HFFc6 (cell line): ENCODE measurements at regions not wholly inside any gene's neighbourhood (a gene's known extent, or its start where the extent isn't known, plus 50 kb on each side); places are given as distances from the start of the nearest gene placed in this dataset.

Experiments used
- DNase-seq: peaks from one replicate; pipeline ENCODE4 v3.0.0-alpha.2; 2018
- H3K27ac Mint-ChIP-seq: 2 replicates; pipeline ENCODE4 v1.8.0; 2020; ENCODE audit warnings: mild to moderate bottlenecking, mixed read lengths
- H3K27me3 Mint-ChIP-seq: 2 replicates; pipeline ENCODE4 v1.8.0; 2021; ENCODE audit warnings: mild to moderate bottlenecking, moderate library complexity, mixed read lengths; ENCODE audit not compliant: insufficient read depth
- H3K36me3 Mint-ChIP-seq: 2 replicates; pipeline ENCODE4 v1.8.0; 2021; ENCODE audit warnings: low read depth, mixed read lengths
- H3K4me1 Mint-ChIP-seq: 2 replicates; pipeline ENCODE4 v1.8.0; 2020; ENCODE audit warnings: low read depth, mixed read lengths
- H3K4me3 Mint-ChIP-seq: 2 replicates; pipeline ENCODE4 v1.8.0; 2020; ENCODE audit warnings: mild to moderate bottlenecking, moderate library complexity, mixed read lengths
- H3K9me3 Mint-ChIP-seq: 2 replicates; pipeline ENCODE4 v1.8.0; 2020; ENCODE audit warnings: mild to moderate bottlenecking, mixed read lengths
- TF ChIP-seq, protein P1 (sequence below): fragments of 200-600 bp; sonication (generic); IDR thresholded peaks from 2 replicates; pipeline ENCODE4 v1.5.0; 2021; ENCODE audit warnings: antibody characterized with exemption, mild to moderate bottlenecking

GRCh38 chr12:29863665-29864064 is 79.9 kb upstream of the TMTC1 start:
- no peaks in the 10 kb centered on the region; the same call in 1 of the 2 replicates for H3K27me3 Mint-ChIP-seq

GRCh38 chr12:29858270-29858786 is 74.6 kb upstream of the TMTC1 start:
- Mint-ChIP-seq H3K36me3 (no peaks in the 10 kb centered on the region), H3K9me3 (peaks cover 15% of the 10 kb centered on the region), H3K27ac (no peak overlapping the region), H3K4me3 (no peak overlapping the region), H3K4me1 (no peaks in the 10 kb centered on the region), H3K27me3 (no peaks in the 10 kb centered on the region; the same call in 1 of the 2 replicates)
- TF ChIP-seq, protein P1, sequence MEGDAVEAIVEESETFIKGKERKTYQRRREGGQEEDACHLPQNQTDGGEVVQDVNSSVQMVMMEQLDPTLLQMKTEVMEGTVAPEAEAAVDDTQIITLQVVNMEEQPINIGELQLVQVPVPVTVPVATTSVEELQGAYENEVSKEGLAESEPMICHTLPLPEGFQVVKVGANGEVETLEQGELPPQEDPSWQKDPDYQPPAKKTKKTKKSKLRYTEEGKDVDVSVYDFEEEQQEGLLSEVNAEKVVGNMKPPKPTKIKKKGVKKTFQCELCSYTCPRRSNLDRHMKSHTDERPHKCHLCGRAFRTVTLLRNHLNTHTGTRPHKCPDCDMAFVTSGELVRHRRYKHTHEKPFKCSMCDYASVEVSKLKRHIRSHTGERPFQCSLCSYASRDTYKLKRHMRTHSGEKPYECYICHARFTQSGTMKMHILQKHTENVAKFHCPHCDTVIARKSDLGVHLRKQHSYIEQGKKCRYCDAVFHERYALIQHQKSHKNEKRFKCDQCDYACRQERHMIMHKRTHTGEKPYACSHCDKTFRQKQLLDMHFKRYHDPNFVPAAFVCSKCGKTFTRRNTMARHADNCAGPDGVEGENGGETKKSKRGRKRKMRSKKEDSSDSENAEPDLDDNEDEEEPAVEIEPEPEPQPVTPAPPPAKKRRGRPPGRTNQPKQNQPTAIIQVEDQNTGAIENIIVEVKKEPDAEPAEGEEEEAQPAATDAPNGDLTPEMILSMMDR = no peak
- no peak for DNase-seq

More at GRCh38 chr12:29863665-29864064, 79.9 kb upstream of the TMTC1 start:
- Mint-ChIP-seq H3K4me1 (no peaks in the 10 kb centered on the region), H3K4me3 (no peak overlapping the region), H3K27ac (no peak overlapping the region), H3K9me3 (peaks cover 38% of the 10 kb centered on the region), H3K36me3 (no peaks in the 10 kb centered on the region)
- no peak for DNase-seq
- TF ChIP-seq, protein P1 = no peak

DNA sequence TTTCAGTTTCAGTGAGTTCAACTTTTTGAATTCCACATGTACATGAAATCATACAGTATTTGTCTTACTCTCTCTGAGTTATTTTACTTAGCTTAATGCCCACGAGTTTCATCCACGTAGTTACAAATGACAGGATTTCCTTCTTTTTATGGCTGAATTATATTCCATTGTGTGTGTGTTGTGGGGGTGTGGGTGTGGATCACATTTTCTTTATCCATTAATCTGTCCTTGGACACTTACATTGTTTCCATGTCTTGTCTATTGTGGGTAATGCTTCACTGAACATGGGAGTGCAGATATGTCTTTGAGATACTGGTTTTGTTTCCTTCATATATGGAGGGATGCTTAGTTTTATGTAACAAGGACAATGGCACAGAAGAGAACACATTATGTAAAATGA is 63.5 kb upstream of the TMTC1 start:
- no peak for DNase-seq
- Mint-ChIP-seq H3K27me3 (no peaks in the 10 kb centered on the region), H3K4me1 (no peaks in the 10 kb centered on the region), H3K4me3 (no peak overlapping the region), H3K27ac (no peak overlapping the region), H3K9me3 (peaks cover 58% of the 10 kb centered on the region), H3K36me3 (no peaks in the 10 kb centered on the region)
- TF ChIP-seq, protein P1 = no peak

DNA sequence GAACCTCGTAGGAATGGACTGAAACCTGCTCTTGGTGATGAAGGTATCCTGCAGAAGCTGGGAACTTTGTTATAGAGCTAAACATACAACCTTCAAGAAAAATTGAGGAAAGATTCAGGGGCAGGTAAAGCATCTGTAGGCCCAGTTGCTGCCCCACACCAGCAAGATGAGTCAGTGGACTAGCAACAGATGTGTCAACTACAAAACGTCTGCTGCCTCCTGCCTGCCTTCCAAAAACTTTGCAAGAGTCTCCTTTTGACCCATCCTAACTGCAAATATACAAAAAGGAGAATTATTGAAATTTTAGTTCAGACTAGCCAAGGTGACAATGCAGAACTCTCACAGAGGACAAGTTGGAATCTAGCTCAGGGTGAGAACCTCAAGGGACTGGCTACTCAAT is 60.9 kb upstream of the TMTC1 start:
- no peak overlapping the region for H3K27ac Mint-ChIP-seq
- DNase-seq = no peak

DNA sequence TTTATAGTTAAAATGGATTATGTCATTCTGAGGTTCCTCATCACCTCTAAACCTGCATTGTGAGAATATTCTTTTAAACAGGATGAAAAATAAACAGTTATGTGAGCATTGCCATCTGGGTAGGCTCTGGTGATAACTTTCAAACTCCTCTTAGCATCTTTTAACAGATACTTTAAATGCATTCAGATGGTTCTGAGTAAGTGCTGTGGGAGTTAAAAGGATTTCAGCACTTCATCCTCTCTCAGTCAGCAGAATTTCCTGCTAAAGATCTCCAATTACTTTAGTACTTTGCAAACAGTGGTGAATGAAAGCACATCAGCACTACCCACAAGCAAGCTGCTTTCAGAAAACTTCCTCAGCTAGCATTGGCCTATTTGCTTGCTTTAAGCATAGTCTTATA is 59.3 kb upstream of the TMTC1 start:
- Mint-ChIP-seq H3K9me3 (peaks cover 58% of the 10 kb centered on the region), H3K4me3 (no peak overlapping the region), H3K36me3 (no peaks in the 10 kb centered on the region; the same call in 1 of the 2 replicates), H3K27me3 (no peaks in the 10 kb centered on the region; the same call in 1 of the 2 replicates), H3K27ac (no peak overlapping the region), H3K4me1 (no peaks in the 10 kb centered on the region)
- DNase-seq = no peak
- TF ChIP-seq, protein P1 = no peak

More for the DNA sequence above, 60.9 kb upstream of the TMTC1 start:
- TF ChIP-seq, protein P1 = no peak
- Mint-ChIP-seq H3K36me3 (no peaks in the 10 kb centered on the region; the same call in 1 of the 2 replicates), H3K4me1 (no peaks in the 10 kb centered on the region), H3K9me3 (peaks cover 57% of the 10 kb centered on the region), H3K4me3 (no peak overlapping the region), H3K27me3 (no peaks in the 10 kb centered on the region; the same call in 1 of the 2 replicates)
